A673 (cell line): ENCODE measurements at regions not wholly inside any gene's neighbourhood (a gene's known extent, or its start where the extent isn't known, plus 50 kb on each side); places are given as distances from the start of the nearest gene placed in this dataset.
"Not testable (repeated sequence)": the region's sequence is repeated elsewhere in the genome, so short reads cannot be mapped to it uniquely, and the experiment has no call there.

Experiments
- BruUV-seq: library from RNA; stranded (reverse); fragments of 400-500 nt; replicated peaks from 2 replicates; lab custom pipeline; 2021; lab: Mats Ljungman, UMichigan
- CTCF ChIA-PET: fragments of 300-600 bp; sonication (Branson Sonifier 250); formaldehyde crosslinking; loops from one replicate; lab custom pipeline; 2022; ENCODE audit warnings: antibody characterized with exemption; lab: Charles Lee
- POLR2A ChIA-PET: fragments of 300-600 bp; sonication (Branson Sonifier 250); formaldehyde crosslinking; loops from one replicate; lab custom pipeline; 2022; ENCODE audit warnings: antibody characterized with exemption; ENCODE audit not compliant: low non-redundant PET; lab: Charles Lee
- DNase-seq: peaks from one replicate; pipeline ENCODE4 v3.0.0-alpha.2; 2015; ENCODE audit warnings: low spot score
- H3K27ac ChIP-seq: fragments of 200-600 bp; sonication (generic); 2 replicates; pipeline ENCODE4 v1.5.1; 2016; ENCODE audit warnings: mixed run types, low read depth, mild to moderate bottlenecking, mixed read lengths, antibody characterized with exemption, low read length; ENCODE audit not compliant: poor library complexity, severe bottlenecking
- H3K27me3 ChIP-seq: fragments of 200-600 bp; sonication (generic); replicated peaks from 2 replicates; pipeline ENCODE4 v1.6.1; 2017; ENCODE audit warnings: mixed run types, low read depth, mild to moderate bottlenecking, mixed read lengths, antibody characterized with exemption, low read length; ENCODE audit not compliant: insufficient read depth, poor library complexity
- H3K36me3 ChIP-seq: fragments of 200-600 bp; sonication (generic); 2 replicates; pipeline ENCODE4 v1.6.1; 2016; ENCODE audit warnings: mixed run types, mild to moderate bottlenecking, mixed read lengths, antibody characterized with exemption, low read length; ENCODE audit not compliant: insufficient read depth, poor library complexity, severe bottlenecking
- H3K4me1 ChIP-seq: fragments of 200-600 bp; sonication (generic); 2 replicates; pipeline ENCODE4 v1.6.1; 2017; ENCODE audit warnings: mixed run types, mild to moderate bottlenecking, mixed read lengths, antibody characterized with exemption, low read length; ENCODE audit not compliant: insufficient read depth, poor library complexity, severe bottlenecking
- H3K4me3 ChIP-seq: fragments of 200-600 bp; sonication (generic); 2 replicates; pipeline ENCODE4 v1.5.1; 2016; ENCODE audit warnings: low read depth, mixed run types, mild to moderate bottlenecking, mixed read lengths, low read length; ENCODE audit not compliant: poor library complexity, severe bottlenecking
- H3K9me3 ChIP-seq: fragments of 200-600 bp; sonication (generic); 2 replicates; pipeline ENCODE4 v1.6.1; 2016; ENCODE audit warnings: mixed run types, low read depth, mild to moderate bottlenecking, mixed read lengths, antibody characterized with exemption, low read length; ENCODE audit not compliant: poor library complexity, severe bottlenecking
- intact Hi-C: fragments of 100-400 bp; cut with micrococcal nuclease; formaldehyde crosslinking; loops from one replicate; pipeline ENCODE4 v1.10.0; 2022; ENCODE audit not compliant: unreplicated experiment

- DNase-seq, BruUV-seq, H3K36me3 ChIP-seq, H3K27me3 ChIP-seq, H3K9me3 ChIP-seq, POLR2A ChIA-PET, H3K4me3 ChIP-seq, H3K27ac ChIP-seq, CTCF ChIA-PET, H3K4me1 ChIP-seq, intact Hi-C loops: not testable (repeated sequence)
Measured at GRCh38 chr1:143799568-143800187, 172.1 kb downstream of the FAM72C start.

DNA sequence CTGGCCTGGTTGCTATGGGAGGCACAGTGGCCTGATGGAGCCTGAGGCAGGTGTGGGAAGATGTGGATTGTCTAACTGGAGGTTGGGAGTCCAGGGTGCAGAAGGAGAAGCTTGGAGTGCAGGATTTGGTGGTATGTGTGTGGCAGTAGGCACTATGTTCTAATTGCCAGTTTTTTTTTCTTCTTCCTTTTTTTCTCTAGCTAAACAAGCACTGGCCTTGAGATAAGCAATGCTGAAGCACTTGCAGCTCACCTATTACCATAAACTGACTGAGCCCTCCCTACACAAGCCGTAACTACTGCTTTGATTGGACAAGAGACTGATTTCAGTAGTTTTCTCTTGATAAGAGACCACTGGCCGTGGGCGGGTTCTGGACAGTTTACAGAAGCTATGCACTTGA lies 175.4 kb downstream of the FAM72C start:
- H3K4me3 ChIP-seq, POLR2A ChIA-PET, H3K27ac ChIP-seq, H3K27me3 ChIP-seq, DNase-seq, CTCF ChIA-PET, intact Hi-C loops, BruUV-seq, H3K9me3 ChIP-seq, H3K36me3 ChIP-seq, H3K4me1 ChIP-seq: not testable (repeated sequence)

- H3K4me1 ChIP-seq, DNase-seq, H3K27ac ChIP-seq, H3K36me3 ChIP-seq, CTCF ChIA-PET, H3K4me3 ChIP-seq, POLR2A ChIA-PET, intact Hi-C loops, BruUV-seq, H3K9me3 ChIP-seq, H3K27me3 ChIP-seq: not testable (repeated sequence)
Measured at GRCh38 chr1:143792047-143792937, 179.5 kb downstream of the FAM72C start.

DNA sequence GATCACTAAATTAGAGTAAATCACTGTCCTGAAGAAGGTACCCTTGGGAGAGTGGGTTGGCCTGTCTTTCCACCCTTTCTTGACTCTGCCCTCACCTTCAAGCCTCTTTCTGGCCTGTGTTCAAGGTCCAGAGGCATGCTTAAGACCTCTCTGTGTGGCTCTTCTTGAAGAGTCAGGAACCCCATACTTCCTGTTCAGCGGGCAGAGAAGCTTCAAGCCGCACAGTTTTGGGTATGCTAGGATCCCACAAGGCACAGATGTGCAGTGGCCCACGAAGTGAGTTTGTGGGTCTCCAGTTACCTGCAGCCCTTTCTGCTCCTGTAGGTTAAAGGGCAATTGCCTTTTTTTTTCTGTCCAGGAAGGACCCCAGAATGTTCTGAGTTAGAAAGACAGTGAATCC lies 185.4 kb downstream of the FAM72C start:
- H3K4me1 ChIP-seq, H3K9me3 ChIP-seq, DNase-seq, H3K27ac ChIP-seq, H3K4me3 ChIP-seq, intact Hi-C loops, H3K36me3 ChIP-seq, BruUV-seq, H3K27me3 ChIP-seq, CTCF ChIA-PET, POLR2A ChIA-PET: not testable (repeated sequence)

DNA sequence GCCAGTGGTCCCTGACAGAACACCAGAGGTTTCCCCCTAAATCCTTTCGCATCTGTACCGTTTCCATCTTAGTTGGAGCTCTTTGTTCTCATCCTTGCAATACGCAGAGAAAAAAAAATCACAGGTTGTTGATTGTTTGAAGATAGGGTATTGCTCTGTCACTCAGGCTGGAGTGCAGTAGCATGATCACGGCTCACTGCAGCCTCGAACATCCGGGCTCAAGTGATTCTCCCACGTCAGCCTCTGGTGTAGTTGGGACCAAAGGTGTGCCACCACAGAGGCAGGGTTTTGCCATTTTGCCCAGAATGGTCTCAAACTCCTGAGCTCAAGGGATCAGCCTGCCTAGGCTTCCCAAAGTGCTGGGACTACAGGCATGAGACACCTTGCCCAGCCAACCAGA lies 185.9 kb downstream of the FAM72C start:
- BruUV-seq, H3K27ac ChIP-seq, H3K27me3 ChIP-seq, DNase-seq, POLR2A ChIA-PET, H3K4me3 ChIP-seq, H3K36me3 ChIP-seq, CTCF ChIA-PET, H3K4me1 ChIP-seq, H3K9me3 ChIP-seq, intact Hi-C loops: not testable (repeated sequence)

- BruUV-seq, H3K27ac ChIP-seq, H3K4me1 ChIP-seq, H3K36me3 ChIP-seq, H3K4me3 ChIP-seq, CTCF ChIA-PET, DNase-seq, intact Hi-C loops, H3K9me3 ChIP-seq, POLR2A ChIA-PET, H3K27me3 ChIP-seq: not testable (repeated sequence)
Measured at GRCh38 chr1:143784239-143784882, 187.4 kb downstream of the FAM72C start.

DNA sequence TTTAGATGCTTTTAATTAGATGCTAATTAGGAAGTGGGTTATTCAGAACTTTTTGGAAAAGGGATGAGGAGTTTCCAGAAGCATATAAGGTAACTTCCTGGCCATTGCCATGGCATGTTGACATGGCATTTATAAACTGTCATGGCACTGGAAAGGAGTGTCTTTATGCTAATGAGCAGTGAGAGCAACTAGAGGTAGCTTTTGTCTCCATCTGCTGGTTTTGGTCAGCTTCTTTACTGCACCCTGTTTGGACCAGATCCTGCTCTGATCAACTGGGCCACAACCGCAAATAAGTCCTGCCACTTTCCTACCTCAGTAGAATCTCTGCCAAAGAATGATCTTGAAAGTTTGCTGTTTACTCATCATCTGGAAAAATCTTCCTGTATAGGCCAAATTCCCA lies 193.6 kb downstream of the FAM72C start:
- H3K9me3 ChIP-seq, CTCF ChIA-PET, H3K27ac ChIP-seq, POLR2A ChIA-PET, intact Hi-C loops, H3K4me1 ChIP-seq, H3K36me3 ChIP-seq, BruUV-seq, DNase-seq, H3K27me3 ChIP-seq, H3K4me3 ChIP-seq: not testable (repeated sequence)
